Activated T-cell treated with anti-CD3 and anti-CD28 coated beads, Interleukin-2, amount 50 U/mL, for 24 hours (primary cell): ENCODE measurements at regions not wholly inside any gene's neighbourhood (a gene's known extent, or its start where the extent isn't known, plus 50 kb on each side); places are given as distances from the start of the nearest gene placed in this dataset.

ENCODE experiments used
- DNase-seq: peaks from one replicate; pipeline ENCODE4 v3.0.0-alpha.2; 2020
- H3K27ac Mint-ChIP-seq: 2 replicates; pipeline ENCODE4 v1.8.0; 2020; ENCODE audit warnings: mild to moderate bottlenecking, mixed read lengths
- H3K27me3 Mint-ChIP-seq: 2 replicates; pipeline ENCODE4 v1.8.0; 2020; ENCODE audit warnings: mixed read lengths
- H3K36me3 Mint-ChIP-seq: 2 replicates; pipeline ENCODE4 v1.8.0; 2020; ENCODE audit warnings: low read depth, mixed read lengths
- H3K4me1 Mint-ChIP-seq: 2 replicates; pipeline ENCODE4 v1.8.0; 2020; ENCODE audit warnings: low read depth, mixed read lengths
- H3K4me3 Mint-ChIP-seq: 2 replicates; pipeline ENCODE4 v1.8.0; 2020; ENCODE audit warnings: mild to moderate bottlenecking, moderate library complexity, mixed read lengths
- H3K9me3 Mint-ChIP-seq: 2 replicates; pipeline ENCODE4 v1.8.0; 2020; ENCODE audit warnings: mixed read lengths

DNA sequence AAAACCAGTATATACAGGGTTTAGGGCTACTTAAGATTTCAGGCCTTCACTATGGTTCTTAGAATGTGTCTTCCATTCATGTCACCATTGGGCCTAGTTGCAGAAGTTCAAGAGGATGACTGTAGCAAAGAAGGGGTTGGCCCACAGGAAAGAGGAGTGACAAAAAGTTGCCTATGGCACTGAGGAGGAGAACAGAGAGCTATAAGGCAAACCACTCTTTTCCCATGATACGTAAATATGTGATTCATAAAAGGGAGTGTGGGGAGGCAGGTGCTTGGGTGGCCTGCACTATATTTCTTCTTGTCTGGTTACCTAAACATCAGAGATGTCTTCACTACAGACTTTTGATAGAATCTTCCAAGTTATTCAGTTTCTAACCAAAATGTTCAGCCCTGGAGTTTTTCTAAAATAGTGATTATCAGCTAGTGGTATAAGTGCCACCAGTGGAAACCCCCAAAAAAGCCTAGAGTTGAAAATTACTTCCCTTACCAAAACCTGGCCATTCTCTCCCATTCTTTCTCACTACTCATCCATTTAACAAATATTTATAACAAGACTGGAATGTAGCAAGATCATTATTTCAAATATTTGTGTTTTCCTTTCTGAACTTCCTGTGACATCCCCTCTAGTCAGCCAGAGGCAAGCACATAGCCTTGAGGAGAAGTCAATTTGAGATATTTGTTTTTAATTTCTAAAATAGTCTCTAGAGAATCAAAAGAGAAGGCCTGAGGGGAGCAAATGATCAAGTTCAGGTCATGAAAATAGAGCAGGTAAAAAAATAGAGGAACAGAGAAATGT, 367.4 kb downstream of the EFNA5 start:
- no peaks in the 10 kb centered on the region for H3K36me3 Mint-ChIP-seq
- H3K4me3 Mint-ChIP-seq = no peak overlapping the region
- peaks cover 5% of the 10 kb centered on the region for H3K27me3 Mint-ChIP-seq
- H3K4me1 Mint-ChIP-seq = no peaks in the 10 kb centered on the region
- H3K27ac Mint-ChIP-seq = no peak overlapping the region
- H3K9me3 Mint-ChIP-seq = no peaks in the 10 kb centered on the region
- DNase-seq = no peak

GRCh38 chr5:107302441-107302840, 368.3 kb downstream of the EFNA5 start:
- no peak overlapping the region for H3K4me3 Mint-ChIP-seq
- no peaks in the 10 kb centered on the region for H3K4me1 Mint-ChIP-seq
- H3K27ac Mint-ChIP-seq = no peak overlapping the region
- H3K9me3 Mint-ChIP-seq = no peaks in the 10 kb centered on the region
- no peaks in the 10 kb centered on the region for H3K36me3 Mint-ChIP-seq
- no peak for DNase-seq
- peaks cover 6% of the 10 kb centered on the region for H3K27me3 Mint-ChIP-seq

DNA sequence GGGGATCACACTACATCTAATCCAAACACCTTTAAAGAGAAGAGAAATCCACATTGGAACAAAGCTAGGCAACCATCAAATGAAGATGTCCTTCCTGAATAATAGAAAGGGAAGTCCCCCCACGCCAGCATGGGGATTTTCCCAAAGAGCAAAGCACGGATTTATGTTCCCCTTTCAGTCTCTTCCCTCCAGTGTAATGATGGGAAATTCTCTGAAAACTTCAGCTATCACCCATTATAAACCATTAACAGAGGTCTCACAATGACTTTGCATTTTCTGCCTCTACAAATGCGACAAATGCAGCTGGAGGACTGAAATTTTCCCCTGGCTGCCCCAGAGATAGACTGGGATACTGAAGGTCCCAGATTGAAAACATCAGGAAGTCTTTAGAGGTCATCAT, 368.7 kb downstream of the EFNA5 start:
- H3K4me1 Mint-ChIP-seq = no peaks in the 10 kb centered on the region
- no peak for DNase-seq
- H3K4me3 Mint-ChIP-seq = no peak overlapping the region
- no peaks in the 10 kb centered on the region for H3K9me3 Mint-ChIP-seq
- no peak overlapping the region for H3K27ac Mint-ChIP-seq
- H3K27me3 Mint-ChIP-seq = peaks cover 8% of the 10 kb centered on the region
- H3K36me3 Mint-ChIP-seq = no peaks in the 10 kb centered on the region

- H3K4me3 Mint-ChIP-seq = no peak overlapping the region
- H3K36me3 Mint-ChIP-seq = no peaks in the 10 kb centered on the region
- H3K27me3 Mint-ChIP-seq = peaks cover 8% of the 10 kb centered on the region
- no peak overlapping the region for H3K27ac Mint-ChIP-seq
- no peaks in the 10 kb centered on the region for H3K4me1 Mint-ChIP-seq
- H3K9me3 Mint-ChIP-seq = no peaks in the 10 kb centered on the region
- DNase-seq = no peak
Measured at GRCh38 chr5:107300721-107301327, 369.9 kb downstream of the EFNA5 start.

DNA sequence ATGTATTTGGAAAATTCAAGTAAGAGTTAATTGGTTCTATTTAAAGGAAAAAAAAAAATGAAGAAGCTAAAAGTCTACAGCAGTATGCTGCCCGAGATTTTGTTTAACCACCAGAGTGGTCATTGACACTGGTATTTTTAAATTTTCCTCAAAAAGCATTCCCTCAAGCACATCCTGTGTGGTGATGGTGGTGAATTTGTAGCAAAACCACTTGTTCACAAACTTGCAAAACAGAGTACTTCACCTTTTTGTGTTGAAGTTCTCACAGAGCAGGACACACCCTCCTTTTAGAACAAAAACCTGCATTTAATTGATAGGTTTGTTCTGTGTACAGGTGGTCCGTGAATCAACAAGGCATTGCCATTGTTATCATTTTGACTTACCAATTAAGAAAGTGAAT, 374.2 kb downstream of the EFNA5 start:
- H3K4me3 Mint-ChIP-seq = no peak overlapping the region

DNA sequence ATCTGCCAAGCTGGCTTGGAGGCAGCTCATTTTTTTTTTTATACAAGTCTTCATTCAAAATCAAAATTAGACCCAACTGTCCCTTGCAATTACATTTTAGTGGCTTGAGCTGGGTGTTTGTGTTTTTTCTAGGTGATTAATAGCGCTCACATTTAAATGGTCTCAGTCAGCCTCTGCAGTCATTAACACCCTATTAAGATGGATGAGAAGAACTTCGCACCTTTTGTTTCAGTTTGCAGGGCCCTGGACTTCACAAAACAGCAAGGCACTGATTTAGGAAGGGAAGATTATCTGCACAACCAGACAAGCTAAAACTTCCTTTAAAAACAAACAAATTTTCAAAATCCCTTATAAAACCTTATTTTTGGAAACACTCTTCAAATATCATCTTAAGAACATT, 374.8 kb downstream of the EFNA5 start:
- no peaks in the 10 kb centered on the region for H3K9me3 Mint-ChIP-seq
- H3K4me3 Mint-ChIP-seq = no peak overlapping the region
- no peak overlapping the region for H3K27ac Mint-ChIP-seq

More for the DNA sequence above, 374.2 kb downstream of the EFNA5 start:
- Mint-ChIP-seq H3K36me3 (no peaks in the 10 kb centered on the region), H3K9me3 (no peaks in the 10 kb centered on the region), H3K27ac (no peak overlapping the region), H3K27me3 (peaks cover 19% of the 10 kb centered on the region), H3K4me1 (no peaks in the 10 kb centered on the region)
- no peak for DNase-seq

GRCh38 chr5:107294669-107295068, 376.1 kb downstream of the EFNA5 start:
- no peak for DNase-seq
- Mint-ChIP-seq H3K36me3 (no peaks in the 10 kb centered on the region), H3K27me3 (peaks cover 20% of the 10 kb centered on the region), H3K9me3 (no peaks in the 10 kb centered on the region), H3K27ac (no peak overlapping the region), H3K4me3 (no peak overlapping the region), H3K4me1 (peaks cover 2% of the 10 kb centered on the region)

More for the DNA sequence above, 374.8 kb downstream of the EFNA5 start:
- Mint-ChIP-seq H3K27me3 (peaks cover 23% of the 10 kb centered on the region), H3K36me3 (no peaks in the 10 kb centered on the region), H3K4me1 (no peaks in the 10 kb centered on the region)
- DNase-seq = no peak

DNA sequence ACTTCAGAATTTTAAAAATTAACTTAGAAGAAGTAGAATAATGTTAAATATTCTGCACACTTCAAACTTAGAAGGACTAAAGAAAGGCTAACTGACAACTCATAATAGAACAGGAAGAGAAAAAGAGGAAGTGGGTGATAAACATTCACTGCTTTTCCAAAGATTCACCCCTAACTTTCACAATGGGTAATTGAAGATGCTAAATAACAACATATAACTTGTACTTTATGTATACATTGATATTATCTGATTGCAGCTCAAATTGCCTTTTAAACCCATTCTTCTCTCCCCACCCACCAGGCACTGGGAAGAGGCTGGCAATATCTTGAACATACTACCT, 376.6 kb downstream of the EFNA5 start:
- Mint-ChIP-seq H3K36me3 (no peaks in the 10 kb centered on the region), H3K27me3 (peaks cover 20% of the 10 kb centered on the region), H3K9me3 (no peaks in the 10 kb centered on the region), H3K4me1 (peaks cover 7% of the 10 kb centered on the region), H3K27ac (no peak overlapping the region), H3K4me3 (no peak overlapping the region)
- no peak for DNase-seq

- H3K4me1 Mint-ChIP-seq = peaks cover 12% of the 10 kb centered on the region
- H3K4me3 Mint-ChIP-seq = no peak overlapping the region
- H3K36me3 Mint-ChIP-seq = no peaks in the 10 kb centered on the region
- no peak overlapping the region for H3K27ac Mint-ChIP-seq
- no peaks in the 10 kb centered on the region for H3K9me3 Mint-ChIP-seq
- DNase-seq = no peak
- peaks cover 20% of the 10 kb centered on the region for H3K27me3 Mint-ChIP-seq
Measured at GRCh38 chr5:107293541-107294210, 377.1 kb downstream of the EFNA5 start.

DNA sequence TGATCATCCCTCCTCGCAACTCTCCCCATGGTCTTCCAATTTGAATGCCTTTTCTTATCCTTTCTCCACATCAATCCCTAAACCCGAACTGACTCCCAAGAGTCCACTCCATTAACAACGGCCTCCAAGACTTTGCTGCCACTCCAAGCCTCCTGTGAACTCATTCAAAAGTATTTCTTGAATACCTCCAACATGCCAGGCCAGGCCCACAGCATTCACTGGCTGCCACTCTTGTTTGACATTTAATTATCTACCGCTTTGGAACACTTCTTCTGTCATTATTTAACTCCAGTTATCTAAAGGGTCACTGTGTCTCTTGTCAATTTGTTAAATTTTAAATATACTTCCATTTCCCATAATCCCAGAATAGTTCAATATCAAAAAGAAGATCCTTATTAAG, 378.9 kb downstream of the EFNA5 start:
- H3K4me3 Mint-ChIP-seq = no peak overlapping the region
- no peak for DNase-seq
- no peak overlapping the region for H3K27ac Mint-ChIP-seq
- H3K27me3 Mint-ChIP-seq = peaks cover 29% of the 10 kb centered on the region
- no peaks in the 10 kb centered on the region for H3K36me3 Mint-ChIP-seq
- no peaks in the 10 kb centered on the region for H3K9me3 Mint-ChIP-seq
- H3K4me1 Mint-ChIP-seq = peaks cover 12% of the 10 kb centered on the region

DNA sequence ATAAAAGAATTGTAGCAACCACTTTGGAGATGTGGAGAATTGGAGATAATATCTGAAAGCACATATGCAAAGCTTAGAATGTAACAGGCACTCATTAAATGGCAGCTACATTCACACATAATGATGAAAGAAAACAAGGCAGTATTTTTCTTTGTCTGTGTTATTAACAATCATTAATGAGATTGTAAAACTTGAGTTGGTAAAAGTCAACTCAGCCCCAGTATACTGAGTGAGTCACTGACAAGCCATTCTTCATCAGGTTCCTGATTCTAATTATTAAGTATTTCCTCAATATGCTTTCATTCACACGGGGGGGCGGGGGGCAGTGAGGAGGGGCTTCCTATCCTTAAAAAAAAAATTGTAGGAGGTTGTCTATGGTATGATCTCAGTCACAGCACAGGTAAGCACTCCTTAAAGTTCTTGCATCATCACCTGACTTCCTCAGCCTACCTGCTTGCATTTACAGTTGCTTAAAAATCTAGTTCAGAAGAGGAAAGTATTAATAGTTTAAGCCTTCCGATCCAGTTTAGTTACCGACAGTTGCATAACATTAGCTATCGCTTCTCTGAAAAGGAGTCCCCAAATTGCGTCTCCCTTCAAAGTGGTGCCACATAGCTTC, 379.8 kb downstream of the EFNA5 start:
- H3K9me3 Mint-ChIP-seq = no peaks in the 10 kb centered on the region
- H3K4me3 Mint-ChIP-seq = no peak overlapping the region
- peaks cover 12% of the 10 kb centered on the region for H3K4me1 Mint-ChIP-seq
- DNase-seq = no peak
- H3K27me3 Mint-ChIP-seq = peaks cover 29% of the 10 kb centered on the region
- H3K27ac Mint-ChIP-seq = no peak overlapping the region
- no peaks in the 10 kb centered on the region for H3K36me3 Mint-ChIP-seq

DNA sequence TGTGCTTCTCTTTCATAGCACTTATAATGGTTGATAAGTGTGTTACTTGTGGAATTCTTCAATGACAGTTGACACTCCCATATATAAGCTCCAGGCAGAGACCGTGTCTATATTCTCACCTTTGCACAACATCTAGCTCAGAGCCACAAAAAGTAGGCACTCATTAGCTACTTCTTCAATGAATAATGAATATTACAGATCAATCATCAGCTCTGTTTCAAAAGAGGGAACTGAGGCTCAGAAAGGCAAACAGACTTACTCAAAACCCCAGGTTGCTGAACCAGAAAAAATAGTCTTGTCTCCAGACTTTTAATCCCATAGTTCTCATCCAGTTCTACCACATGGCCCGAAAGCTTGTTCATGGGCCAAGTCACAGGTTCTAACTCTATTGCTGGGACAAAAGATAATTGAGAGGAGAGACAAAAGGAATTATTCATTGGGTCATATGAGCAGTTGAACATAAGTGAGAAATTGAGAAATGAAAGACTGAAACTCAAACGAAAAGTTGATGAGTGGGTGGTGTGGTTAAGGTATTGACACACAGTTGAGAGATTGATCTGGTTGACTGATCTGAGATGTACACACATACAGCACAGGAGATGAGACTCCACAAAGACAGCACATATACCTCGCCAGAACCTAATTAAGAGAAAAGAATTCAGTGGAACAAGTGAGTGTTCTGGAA, 381.6 kb downstream of the EFNA5 start:
- no peak overlapping the region for H3K27ac Mint-ChIP-seq
- DNase-seq = no peak
- no peaks in the 10 kb centered on the region for H3K9me3 Mint-ChIP-seq
- peaks cover 16% of the 10 kb centered on the region for H3K4me1 Mint-ChIP-seq
- H3K27me3 Mint-ChIP-seq = peaks cover 19% of the 10 kb centered on the region
- no peaks in the 10 kb centered on the region for H3K36me3 Mint-ChIP-seq
- no peak overlapping the region for H3K4me3 Mint-ChIP-seq

DNA sequence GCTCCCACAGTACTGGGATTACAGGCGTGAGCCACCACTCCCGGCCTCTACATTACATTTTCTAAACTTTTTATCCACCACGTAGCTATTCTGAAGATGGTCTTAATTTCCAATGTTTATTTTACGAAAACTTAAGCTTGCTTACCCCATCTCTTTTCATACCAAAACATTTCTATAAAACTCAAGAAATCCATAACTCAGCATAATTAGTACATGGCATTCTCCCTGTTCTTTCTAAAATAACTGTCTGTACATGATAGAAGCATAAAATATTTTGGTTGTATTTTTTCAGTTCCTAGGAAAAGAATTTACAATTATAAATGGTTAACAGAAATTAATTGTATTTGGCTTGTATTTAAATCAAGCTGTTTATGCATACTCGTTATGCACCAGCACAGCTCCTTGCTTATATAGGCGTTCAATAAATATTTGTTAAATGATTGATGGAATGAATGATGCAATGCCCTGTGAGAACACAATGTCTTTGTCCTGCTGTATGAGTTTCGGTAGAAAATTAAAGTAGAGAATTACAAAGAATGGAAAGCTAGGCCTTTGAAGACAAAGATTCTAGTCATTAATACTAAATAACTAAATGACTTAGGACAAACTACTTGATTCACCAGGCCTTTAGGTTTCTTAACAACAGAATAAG, 384.2 kb downstream of the EFNA5 start:
- Mint-ChIP-seq H3K27me3 (peaks cover 16% of the 10 kb centered on the region), H3K4me1 (peaks cover 16% of the 10 kb centered on the region), H3K9me3 (no peaks in the 10 kb centered on the region)

DNA sequence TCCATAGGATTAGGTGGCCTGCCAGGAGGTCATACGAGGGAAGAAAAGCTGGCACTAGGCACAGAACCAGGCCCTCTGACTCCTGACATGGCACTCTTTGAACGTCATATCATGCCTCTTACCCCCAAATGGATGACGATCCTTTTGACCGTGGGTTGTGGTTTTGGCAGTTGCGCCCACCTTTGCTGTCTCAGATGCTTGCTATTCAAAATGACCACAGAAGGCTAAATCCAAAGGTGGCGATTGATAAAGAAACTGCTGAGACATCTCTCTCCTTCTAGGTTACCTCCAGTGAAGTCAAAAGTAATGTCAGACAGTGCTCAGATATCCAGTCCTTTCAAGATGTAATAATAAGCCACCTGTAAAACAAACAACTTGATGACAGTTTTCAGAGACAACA, 385.0 kb downstream of the EFNA5 start:
- H3K36me3 Mint-ChIP-seq = no peaks in the 10 kb centered on the region
- peaks cover 12% of the 10 kb centered on the region for H3K27me3 Mint-ChIP-seq
- H3K4me1 Mint-ChIP-seq = peaks cover 16% of the 10 kb centered on the region
- no peak overlapping the region for H3K27ac Mint-ChIP-seq
- no peak for DNase-seq
- H3K9me3 Mint-ChIP-seq = no peaks in the 10 kb centered on the region
- no peak overlapping the region for H3K4me3 Mint-ChIP-seq

More for the DNA sequence above, 384.2 kb downstream of the EFNA5 start:
- no peak for DNase-seq
- H3K27ac Mint-ChIP-seq = no peak overlapping the region
- no peaks in the 10 kb centered on the region for H3K36me3 Mint-ChIP-seq
- H3K4me3 Mint-ChIP-seq = no peak overlapping the region
